ENCODE measurements at regions not wholly inside any gene's neighbourhood (a gene's known extent, or its start where the extent isn't known, plus 50 kb on each side); places are given as distances from the start of the nearest gene placed in this dataset.

- DNase-seq (ENCODE audit: low spot score): no peak
These were observed 773.0 kb downstream of the MTRR start for GRCh38 chr5:8641786-8642505.

DNA sequence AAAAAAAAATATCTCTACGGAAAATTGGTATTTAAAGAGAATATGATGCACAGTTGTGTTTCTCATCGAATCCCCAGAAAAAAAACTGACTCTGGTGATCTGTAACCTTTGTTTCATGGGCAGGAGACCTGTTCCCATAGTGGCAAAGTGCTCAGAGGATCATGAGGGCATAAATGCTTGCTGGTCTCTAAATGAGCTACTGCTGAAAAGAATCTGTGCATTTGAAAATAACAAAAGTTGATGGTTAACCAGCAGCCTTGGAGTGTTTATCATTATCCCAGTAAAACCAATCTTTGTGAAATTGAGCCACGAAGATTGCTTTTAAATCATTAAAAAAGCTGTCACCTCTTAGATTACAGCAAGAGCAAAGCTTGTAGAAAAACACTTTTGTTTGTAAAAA is 775.4 kb downstream of the MTRR start:
- DNase-seq (ENCODE audit: low spot score): no peak

- no peak for DNase-seq (ENCODE audit: low spot score)
These were observed 778.2 kb downstream of the MTRR start for GRCh38 chr5:8647111-8647510.

DNA sequence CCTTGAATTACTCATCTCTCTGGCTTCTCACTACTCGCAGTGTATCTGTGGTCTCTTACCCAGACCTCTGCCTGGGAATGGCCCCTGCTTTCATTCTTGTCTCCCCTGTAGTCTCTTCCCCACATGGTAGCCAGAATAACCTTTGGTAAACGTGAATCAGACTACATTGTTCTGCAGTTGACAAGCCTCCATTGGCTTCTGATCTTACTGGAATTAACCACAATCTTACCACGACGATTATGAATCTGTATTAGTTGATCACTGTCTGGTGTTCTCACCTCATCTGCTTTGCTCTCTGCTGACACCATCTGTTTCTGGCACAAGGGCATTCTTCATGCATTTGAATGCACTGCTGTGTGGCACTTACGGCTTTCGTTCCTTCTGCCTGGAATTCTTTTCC is 781.2 kb downstream of the MTRR start:
- DNase-seq (ENCODE audit: low spot score): no peak

GRCh38 chr5:8660133-8660893 is 791.4 kb downstream of the MTRR start:
- DNase-seq (ENCODE audit: low spot score): no peak

GRCh38 chr5:8663374-8663773 is 794.4 kb downstream of the MTRR start:
- no peak for DNase-seq (ENCODE audit: low spot score)

- DNase-seq (ENCODE audit: low spot score): no peak
These were observed 806.2 kb downstream of the MTRR start for GRCh38 chr5:8675182-8675581.

- DNase-seq (ENCODE audit: low spot score): no peak
These were observed 807.7 kb downstream of the MTRR start for GRCh38 chr5:8676695-8677094.

DNA sequence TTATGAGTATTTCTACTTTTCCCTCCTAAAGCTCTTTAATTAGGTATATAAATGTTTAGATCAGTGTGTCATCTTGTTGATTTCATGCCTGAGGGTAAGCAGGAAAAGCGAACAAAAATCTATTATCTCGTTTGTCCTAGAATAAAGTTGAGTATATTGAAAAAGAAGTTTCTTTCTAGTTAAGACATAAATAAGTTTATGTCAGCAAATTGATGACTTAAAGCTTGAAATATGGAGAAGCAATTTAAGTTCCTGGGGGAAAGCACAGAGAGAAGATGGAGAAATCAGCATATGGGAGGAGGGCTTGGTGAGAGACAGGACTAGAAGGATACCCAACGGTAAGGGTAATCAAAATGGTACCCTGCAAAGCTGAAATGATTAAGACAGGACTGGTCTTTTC is 813.4 kb downstream of the MTRR start:
- DNase-seq (ENCODE audit: low spot score): no peak

- DNase-seq (ENCODE audit: low spot score): no peak
These were observed 814.5 kb downstream of the MTRR start for GRCh38 chr5:8683496-8683895.

- DNase-seq (ENCODE audit: low spot score): no peak
These were observed 816.8 kb downstream of the MTRR start for GRCh38 chr5:8685704-8686103.

DNA sequence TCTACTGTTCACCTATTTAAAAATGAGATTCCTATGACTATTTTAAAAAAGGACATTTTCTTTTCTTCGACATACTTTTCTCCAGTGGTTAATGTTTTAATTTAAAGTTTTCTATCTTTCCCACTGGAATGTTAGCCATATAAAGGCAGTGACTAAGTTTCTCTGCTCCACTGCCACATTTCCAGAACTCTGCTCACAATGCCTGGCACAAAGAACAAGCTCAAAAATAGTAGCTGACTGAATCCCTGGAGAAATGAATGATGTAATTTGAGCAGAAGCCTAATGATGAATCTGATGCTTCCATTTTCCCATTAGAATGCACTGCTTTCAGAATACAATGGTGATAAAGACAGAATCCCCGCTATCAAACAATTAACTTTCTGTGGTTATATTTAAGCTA is 817.8 kb downstream of the MTRR start:
- no peak for DNase-seq (ENCODE audit: low spot score)

DNA sequence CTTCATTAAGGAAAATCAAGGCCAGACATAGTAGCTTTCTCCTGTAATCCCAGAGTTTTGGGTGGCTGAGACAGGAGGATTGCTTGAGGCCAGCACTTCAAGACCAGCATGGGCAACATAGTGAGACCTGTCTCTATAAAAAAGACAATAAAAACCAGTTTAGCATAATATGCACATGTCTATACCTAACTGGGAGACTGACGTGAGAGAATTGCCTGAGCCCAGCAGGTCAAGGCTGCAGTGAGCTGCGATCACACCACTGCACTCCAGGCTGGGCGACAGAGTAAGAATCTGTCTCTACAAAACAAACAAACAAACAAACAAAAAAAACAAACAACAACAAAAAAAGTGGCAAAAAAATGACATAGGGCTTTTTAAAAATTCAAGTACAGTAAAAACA is 820.8 kb downstream of the MTRR start:
- no peak for DNase-seq (ENCODE audit: low spot score)

- no peak for DNase-seq (ENCODE audit: low spot score)
These were observed 822.3 kb downstream of the MTRR start for GRCh38 chr5:8691221-8691620.

- no peak for DNase-seq (ENCODE audit: low spot score)
These were observed 824.4 kb downstream of the MTRR start for GRCh38 chr5:8693341-8693844.

GRCh38 chr5:8694545-8694944 is 825.6 kb downstream of the MTRR start:
- no peak for DNase-seq (ENCODE audit: low spot score)

DNA sequence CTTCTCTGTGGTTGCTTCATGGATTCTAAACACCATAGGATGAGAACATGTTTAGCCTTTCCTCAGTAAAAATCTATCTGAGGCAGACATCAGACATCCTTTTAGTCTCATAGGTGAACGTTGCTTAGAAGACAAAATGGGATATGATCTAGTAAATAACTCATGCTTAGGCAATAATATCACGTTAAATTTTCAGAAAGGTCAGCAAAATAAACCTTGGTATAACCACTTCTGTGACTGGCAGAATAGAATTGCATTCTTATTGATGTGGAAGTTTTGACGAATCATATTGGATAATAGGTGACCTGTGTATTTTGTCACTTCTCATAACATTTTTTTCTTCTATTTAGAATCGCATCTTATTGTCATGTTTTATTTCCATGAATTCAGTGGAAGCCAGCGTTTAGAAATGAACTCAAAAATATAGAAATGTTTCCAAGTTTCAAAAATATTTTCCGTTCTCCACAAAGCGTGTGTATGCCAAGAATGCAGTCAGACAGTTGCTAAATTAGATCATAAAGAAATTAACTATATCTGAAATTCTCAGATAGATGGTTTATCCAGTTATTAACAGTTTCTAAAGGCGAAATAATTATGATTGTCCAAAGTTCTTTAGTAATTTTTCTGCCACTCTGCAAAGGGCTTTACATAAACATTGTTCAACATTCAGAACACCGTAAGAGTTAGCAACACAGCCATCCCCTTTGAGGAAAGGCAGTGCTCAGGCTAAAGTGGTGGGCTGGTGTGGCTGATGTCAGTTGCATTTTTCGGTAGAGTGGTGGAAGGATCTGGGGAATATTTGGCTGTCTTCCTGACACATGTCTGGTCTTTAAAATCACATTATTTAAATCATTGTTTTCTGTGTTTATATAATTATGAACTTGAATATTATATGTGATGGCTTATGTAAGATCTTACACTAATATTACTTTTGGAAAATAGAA is 827.2 kb downstream of the MTRR start:
- DNase-seq (ENCODE audit: low spot score): no peak

- no peak for DNase-seq (ENCODE audit: low spot score)
These were observed 831.3 kb downstream of the MTRR start for GRCh38 chr5:8700222-8700621.

- no peak for DNase-seq (ENCODE audit: low spot score)
These were observed 831.7 kb downstream of the MTRR start for GRCh38 chr5:8700671-8701070.

GRCh38 chr5:8701251-8701650 is 832.3 kb downstream of the MTRR start:
- no peak for DNase-seq (ENCODE audit: low spot score)

DNA sequence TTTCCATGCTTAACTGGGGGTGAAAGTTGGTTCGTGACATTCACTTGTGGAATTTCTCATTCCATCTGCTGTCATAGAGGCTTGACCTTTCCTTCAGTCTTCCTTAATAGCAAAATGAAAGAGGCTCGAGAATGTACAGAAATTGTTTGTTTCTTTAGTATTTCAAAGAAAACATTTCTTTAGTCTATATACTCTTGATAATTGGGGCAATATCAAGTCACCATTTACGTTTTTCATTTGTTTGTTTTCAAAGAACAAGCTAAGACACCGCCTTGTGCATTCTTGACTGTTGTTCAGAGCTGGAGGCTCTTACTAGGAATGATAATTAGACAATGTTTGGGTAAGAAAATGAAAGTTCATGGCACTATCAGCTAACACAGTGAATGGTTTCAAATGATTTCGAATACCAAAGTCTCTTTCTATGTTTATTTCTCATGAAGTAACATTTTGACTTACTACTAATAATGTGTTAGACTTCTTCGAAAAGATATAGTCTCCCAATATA is 835.4 kb downstream of the SEMA5A start:
- no peak for DNase-seq (ENCODE audit: low spot score)

- no peak for DNase-seq (ENCODE audit: low spot score)
These were observed 831.7 kb downstream of the SEMA5A start for GRCh38 chr5:8714198-8714597.
